GM18508 (cell line): ENCODE measurements at regions not wholly inside any gene's neighbourhood (a gene's known extent, or its start where the extent isn't known, plus 50 kb on each side); places are given as distances from the start of the nearest gene placed in this dataset.

Experiments
- ATAC-seq: cut with Tn5 transposase; IDR thresholded peaks from one replicate; pipeline ENCODE4 v1.9.1; 2021; ENCODE audit warnings: moderate number of reproducible peaks; ENCODE audit not compliant: insufficient read depth, unreplicated experiment

GRCh38 chr1:69485616-69486015 lies 82.1 kb upstream of the LRRC7 start:
- ATAC-seq: no peak

GRCh38 chr1:69491416-69491815 lies 76.3 kb upstream of the LRRC7 start:
- ATAC-seq: no peak

GRCh38 chr1:69492286-69492685 lies 75.4 kb upstream of the LRRC7 start:
- no peak for ATAC-seq

- ATAC-seq: no peak
Observed at GRCh38 chr1:69494221-69494620, 73.5 kb upstream of the LRRC7 start.

GRCh38 chr1:69497441-69498221 lies 70.1 kb upstream of the LRRC7 start:
- no peak for ATAC-seq

GRCh38 chr1:69498711-69499110 lies 69.0 kb upstream of the LRRC7 start:
- no peak for ATAC-seq

- no peak for ATAC-seq
Observed at GRCh38 chr1:69499203-69499803, 68.4 kb upstream of the LRRC7 start.

- ATAC-seq: no peak
Observed at GRCh38 chr1:69502991-69503390, 64.7 kb upstream of the LRRC7 start.

- no peak for ATAC-seq
Observed at GRCh38 chr1:69504730-69505252, 62.9 kb upstream of the LRRC7 start.

GRCh38 chr1:69506311-69506710 lies 61.4 kb upstream of the LRRC7 start:
- no peak for ATAC-seq

- ATAC-seq: no peak
Observed at GRCh38 chr1:69506721-69507120, 61.0 kb upstream of the LRRC7 start.

- ATAC-seq: no peak
Observed at GRCh38 chr1:69510026-69510425, 57.7 kb upstream of the LRRC7 start.

- no peak for ATAC-seq
Observed at GRCh38 chr1:69511426-69512192, 56.1 kb upstream of the LRRC7 start.

GRCh38 chr1:69513601-69514000 lies 54.1 kb upstream of the LRRC7 start:
- ATAC-seq: no peak
